Pulmonary artery endothelial cell (primary cell): ENCODE measurements at regions not wholly inside any gene's neighbourhood (a gene's known extent, or its start where the extent isn't known, plus 50 kb on each side); places are given as distances from the start of the nearest gene placed in this dataset.
"Not testable (repeated sequence)": the region's sequence is repeated elsewhere in the genome, so short reads cannot be mapped to it uniquely, and the experiment has no call there.

Source experiments
- DNase-seq: peaks from one replicate; pipeline ENCODE4 v3.0.0-alpha.2; 2011; ENCODE audit warnings: low read depth, low spot score

DNA sequence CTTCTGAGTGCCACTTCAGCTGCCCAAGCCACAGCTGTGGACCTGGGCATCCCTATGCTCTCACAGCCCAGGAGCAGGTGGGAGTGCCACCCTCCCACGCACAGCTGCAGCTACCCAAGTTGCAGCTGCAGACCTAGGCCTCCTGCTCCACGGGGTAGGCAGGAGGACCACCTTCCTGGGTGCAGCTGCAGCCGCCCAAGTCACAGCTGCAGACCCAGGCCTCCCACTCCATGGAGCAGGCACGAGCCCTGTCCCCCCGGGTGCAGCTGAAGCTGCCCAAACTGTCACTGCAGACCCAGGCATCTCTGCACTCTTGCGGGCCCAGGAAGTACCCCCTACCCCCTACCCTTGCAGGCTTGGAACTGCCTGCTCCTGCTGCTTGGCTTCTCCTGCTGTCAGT is 260.2 kb downstream of the XPNPEP1 start:
- DNase-seq = no peak

DNA sequence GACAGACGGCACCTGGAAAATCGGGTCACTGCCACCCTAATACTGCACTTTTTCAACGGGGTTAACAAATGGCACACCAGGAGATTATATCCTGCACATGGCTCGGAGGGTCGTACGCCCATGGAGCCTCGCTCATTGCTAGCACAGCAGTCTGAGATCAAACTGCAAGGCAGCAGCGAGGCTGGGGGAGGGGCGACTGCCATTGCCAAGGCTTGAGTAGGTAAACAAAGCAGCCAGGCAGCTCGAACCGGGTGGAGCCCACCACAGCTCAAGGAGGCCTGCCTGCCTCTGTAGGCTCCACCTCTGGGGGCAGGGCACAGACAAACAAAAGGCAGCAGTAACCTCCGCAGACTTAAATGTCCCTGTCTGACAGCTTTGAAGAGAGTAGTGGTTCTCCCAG is 270.7 kb downstream of the XPNPEP1 start:
- not testable (repeated sequence) for DNase-seq

DNA sequence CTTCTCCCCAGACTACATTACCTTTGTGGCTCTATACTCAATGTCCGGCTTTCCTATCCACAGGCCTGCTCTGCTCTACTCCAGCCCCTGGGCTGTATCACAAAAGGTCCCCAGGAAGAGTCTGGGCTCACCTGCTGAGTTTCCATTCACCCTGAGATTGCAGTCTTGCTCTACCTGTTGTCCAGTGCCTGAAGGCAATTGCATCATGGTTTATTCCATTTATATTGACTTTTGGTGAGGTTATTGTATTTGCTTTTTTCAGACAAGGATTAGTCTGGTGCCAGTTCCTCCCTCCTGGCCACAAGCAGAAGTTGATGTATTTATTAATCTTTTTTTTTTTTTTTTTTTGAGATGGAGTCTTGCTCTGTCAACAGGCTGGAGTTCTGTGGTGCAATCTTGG is 273.1 kb downstream of the XPNPEP1 start:
- no peak for DNase-seq

DNA sequence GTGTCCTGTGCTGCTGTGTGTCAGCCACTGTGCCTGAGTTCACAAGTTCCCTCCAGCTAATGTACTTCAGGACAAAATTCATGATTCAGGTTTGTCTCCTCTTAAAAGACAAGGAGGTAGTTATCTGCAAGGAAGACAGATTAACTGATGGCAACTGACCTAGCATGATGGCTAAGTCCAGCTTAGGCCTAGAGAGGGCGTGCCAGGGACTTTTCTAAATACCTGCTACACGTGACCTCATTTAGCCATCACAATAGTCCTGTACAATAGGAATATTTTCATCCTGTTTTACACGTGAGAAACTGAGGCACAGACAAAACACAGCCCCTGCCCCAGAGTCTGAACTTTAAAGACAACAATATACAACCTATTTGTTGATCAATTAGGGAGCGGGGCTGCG is 275.7 kb downstream of the XPNPEP1 start:
- no peak for DNase-seq

DNA sequence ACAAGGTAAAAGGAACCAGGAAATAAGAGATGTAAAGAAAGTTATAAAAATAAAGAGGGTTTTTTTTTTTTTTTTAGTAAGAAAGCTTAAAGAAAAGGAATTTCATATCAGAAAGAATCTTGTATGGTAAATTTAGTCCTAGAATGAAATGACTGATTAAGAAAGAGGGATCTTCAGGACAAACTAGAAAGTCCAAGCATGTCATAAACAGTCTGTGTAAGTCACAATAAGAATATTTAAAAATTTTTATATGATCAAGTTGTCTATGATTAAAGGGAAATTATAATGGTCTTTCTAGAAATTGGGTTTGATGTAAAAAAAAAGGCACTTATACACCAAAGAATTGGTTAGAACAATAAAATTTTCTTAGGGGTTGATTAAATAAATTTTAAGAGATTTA is 289.5 kb downstream of the XPNPEP1 start:
- no peak for DNase-seq

DNA sequence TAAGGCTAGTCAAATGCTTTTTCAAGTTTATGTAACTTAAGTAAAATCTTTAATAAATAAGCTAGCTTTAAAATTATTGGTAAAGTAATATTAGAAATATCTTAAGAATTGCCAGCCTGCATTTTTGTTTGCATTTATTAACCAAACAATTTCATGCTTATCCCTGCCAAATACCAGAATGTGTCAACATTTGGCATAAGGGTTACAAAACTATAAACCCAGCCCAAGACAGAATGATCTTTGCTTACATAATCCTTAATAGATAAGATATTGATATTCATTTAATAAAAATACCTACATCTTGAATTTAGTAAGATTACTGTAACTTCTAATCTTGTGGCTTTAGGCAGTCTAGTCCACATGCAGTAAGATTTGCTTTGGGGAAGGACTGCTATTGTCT is 290.3 kb downstream of the XPNPEP1 start:
- not testable (repeated sequence) for DNase-seq

DNA sequence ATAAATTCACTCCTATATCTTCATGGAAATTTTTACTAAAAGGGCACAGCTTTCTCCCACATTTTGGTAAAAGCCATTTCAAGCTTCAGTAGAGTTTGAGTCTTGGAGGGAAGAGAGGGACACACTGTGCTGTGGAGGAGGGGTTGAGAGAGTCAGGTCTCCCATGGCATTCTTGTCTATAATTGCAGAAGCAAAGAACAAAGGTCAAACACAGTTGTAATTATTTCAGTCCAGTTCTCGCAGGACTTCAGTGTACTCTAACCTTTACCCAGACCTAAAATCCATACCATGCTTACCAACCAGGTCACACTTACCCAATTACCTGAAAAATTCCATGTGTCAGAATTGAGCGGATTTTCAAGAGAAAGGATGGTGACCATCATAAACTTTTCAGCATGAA is 298.4 kb downstream of the XPNPEP1 start:
- DNase-seq = no peak

DNA sequence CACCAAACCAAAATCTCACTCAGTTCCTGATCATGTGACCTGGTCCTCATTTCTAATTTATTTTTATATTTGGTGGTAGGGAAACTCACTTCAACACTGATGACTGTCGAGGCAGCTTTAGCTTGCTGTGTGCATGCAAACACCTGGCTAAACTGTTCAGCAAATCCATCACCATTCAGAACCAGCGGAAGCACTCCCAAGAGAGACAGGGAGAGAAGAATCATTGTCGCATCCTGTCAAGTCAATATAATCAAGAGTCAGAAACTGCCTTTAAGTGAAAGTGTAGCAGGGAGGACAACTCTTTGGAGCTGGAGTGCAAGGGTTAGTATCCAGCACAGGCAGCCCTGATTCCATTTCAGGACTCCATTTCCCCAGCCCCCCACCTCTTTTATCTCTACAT is 300.7 kb downstream of the XPNPEP1 start:
- no peak for DNase-seq

DNA sequence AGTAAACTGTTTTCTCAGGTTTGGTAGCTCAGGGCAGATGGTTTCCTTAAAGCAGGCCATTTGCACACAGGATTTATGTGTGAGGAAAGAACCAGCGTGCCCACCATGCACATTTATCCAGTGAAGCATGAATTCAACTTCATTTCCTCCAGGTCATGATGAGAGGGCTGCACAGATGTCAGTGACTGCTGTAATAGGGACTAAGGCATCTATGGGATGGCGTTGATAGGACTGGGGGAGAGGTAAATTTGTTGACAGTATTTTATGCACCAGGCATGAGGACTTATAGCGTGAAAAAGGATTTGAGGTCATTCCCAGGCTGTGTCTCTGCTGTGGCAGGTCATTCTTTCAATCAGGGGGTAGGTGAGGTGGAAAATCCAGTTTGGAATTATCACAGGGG is 302.9 kb downstream of the XPNPEP1 start:
- DNase-seq = no peak

DNA sequence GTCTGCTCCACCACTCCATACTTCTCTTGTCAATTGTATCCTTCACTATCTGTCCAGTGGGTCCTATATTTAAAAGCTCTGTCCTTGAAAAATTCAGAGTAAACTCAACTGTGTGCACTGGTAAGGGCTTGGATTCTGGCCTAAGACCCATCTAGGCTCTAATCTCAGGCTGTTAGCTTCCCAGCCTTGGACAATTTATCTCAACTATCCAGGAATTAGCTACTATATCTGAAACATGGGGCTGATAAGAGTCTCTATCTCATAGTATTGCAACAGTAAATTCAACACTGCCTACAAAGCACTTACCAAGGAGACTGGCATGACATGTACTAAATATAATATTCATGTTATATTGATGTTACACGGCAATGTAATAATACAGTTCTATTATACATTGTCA is 303.4 kb downstream of the XPNPEP1 start:
- DNase-seq = no peak

DNA sequence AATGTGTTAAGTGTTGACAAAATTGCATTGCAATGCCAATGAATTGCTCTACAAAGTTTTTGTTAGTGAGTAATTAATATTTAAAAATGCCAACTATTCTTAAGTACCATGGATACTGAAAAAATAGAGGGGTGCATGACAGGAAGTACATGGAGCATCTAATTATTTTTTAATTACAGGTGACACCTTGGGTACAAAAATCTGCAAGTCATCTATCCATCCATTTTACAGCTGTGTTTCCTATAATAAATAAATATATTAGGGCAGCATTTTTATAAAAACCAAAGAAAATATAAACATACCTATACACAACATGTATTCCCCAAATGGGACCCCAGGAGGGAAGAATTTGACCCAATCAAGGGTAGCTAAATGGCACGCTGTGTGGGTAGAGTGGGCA is 304.6 kb downstream of the XPNPEP1 start:
- no peak for DNase-seq

DNA sequence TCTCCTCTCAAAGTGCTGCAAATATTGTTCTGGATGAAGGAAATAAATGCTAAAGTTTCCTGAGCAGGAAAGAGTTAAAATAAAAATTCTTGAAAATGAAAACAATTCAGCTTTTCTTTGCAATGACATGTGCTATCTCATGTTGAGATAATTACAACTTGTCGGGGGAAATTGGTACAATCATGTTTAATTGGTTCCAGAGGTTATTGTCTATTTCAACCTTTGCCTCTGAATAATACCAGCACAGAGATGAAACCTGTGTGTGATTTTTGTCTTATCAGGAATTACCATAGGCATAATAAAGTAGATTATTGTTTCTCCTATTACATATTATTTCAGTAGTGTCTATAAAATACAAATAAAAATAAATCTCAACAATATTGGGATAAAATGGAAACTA is 305.0 kb downstream of the XPNPEP1 start:
- DNase-seq = no peak

DNA sequence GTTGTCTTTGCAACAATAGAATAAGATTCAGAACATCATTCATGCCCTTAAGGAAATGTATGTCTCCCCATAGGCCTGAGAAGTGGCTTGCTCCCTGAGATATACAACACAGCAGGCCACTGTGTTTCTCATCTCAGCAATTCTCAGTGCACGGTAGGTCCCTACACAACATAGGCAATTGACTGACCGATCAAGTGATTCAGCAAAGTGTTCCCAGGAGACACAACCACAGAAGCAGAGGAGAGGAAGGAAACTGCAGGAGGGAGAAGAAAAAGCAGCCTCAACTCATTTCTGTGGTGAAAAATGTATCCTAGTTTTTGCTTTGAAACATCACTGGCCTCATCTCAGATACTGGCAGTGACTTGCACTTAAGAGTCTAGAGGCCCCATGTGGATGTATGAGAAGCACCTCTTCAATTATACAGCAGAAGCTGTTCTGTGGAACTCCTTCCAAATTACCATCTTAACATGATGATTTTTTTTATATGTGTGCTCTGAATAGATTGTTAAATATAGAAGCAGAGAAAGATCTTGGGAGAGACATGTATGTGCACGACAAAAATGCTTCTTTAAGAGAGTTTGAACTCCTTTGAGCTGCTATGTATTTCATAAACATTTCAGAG is 306.8 kb downstream of the XPNPEP1 start:
- DNase-seq = no peak

DNA sequence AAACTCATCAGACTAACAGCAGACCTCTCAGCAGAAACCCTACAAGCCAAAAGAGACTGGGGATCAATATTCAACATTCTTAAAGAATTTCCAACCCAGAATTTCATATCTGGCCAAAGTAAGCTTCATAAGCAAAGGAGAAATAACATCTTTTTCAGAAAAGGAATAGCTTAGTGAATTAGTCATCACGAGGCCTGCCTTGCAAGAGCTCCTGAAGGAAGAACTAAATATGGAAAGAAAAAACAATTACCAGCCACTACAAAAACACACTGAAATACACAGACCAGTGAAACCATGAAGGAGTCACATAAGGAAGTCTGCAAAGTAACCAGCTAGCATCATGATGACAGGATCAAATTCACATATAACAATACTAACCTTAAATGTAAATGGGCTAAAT is 328.0 kb downstream of the XPNPEP1 start:
- not testable (repeated sequence) for DNase-seq

DNA sequence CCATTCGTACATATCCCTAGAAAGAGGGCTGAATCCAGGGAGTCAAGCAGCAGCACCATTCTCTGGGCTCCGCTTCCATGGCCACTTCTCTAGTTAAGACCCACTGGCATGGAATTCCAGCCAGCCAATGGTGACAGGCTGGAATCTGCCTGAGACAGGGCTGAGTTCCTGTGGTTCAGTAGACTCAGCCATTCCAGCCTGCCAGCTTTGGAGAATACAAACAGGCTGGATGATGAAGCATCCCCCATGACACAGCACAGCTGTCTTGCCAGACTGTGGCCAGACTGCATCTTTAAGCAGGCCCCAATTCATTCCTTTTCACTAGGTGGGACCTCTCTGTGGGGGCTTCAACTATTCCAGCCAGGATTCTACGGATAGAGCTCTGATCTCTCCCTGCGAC is 329.6 kb downstream of the XPNPEP1 start:
- no peak for DNase-seq

DNA sequence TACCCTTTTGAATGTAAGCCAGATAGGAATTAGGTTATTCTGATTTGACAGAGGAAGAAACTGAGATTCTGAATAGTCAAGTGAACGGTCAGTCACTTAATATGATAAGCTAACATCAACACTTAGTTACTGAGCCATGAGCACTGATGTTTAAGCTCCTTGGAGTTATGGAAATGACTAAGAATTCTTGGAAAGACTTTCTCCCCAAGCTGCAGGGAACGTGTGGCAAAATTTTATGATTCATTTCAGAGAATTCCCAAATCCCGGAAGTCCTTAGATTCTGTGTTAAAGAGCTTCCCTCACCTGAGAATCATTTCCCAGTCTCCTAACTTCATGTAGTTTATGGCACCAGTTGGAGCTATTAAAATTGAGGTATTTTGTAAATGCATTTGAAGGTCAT is 330.9 kb downstream of the XPNPEP1 start:
- DNase-seq = no peak

DNA sequence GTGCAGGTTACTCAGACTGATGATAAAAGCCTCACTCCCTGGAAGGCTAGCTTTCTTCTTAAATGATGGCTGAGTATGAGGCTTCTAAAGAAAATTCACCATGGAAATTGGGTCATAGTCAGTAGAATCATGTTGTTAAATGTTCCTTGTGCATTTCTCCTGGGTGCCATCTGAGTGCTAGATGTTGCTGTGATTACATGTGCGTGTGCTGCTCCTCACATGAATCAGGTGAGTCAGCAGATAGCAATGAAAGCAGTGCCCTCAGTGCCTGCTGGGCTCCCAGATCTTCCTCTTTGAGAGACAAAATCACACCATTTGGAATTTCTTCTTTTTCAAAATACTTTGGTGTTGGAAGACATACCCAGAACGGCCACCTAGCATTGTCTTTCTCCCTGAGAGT is 331.7 kb downstream of the XPNPEP1 start:
- no peak for DNase-seq

DNA sequence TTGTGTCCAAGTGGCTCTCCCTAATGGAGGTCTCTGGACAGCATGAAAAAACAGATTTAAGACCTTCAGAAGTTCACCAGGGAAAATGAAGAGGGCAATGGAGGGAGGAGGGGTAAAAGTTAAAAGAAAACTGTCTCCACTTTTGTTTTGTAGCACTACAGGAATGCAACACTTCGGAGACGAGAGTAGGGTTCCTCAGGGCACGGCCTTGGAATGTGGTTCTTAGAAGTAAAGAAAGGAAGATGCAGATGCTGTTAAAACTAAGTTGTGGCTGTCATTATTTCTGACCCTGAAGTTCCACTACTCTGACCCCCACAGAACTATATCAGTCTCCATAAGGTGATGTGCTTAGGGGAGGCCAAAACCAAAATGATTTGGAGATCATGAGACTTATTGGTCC is 335.1 kb downstream of the XPNPEP1 start:
- DNase-seq = no peak

DNA sequence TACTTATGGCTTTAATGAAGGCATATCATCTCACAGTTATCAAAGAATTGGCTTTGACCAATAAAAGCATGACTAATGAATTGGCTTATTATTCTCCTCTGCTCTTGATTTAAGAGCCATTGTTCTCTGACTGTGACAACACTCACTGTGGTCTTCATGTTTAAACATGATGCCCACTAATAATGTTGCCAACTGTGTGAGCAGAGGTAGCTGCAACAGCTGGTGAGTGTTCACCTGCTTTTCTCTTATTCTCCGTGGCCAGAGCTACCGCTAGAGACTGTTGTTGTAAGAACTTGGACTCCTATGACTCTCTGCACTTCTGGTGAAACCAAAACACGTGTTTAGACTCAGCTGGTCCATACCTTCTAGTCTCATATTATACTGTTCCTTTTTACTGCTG is 335.9 kb downstream of the XPNPEP1 start:
- DNase-seq = no peak

DNA sequence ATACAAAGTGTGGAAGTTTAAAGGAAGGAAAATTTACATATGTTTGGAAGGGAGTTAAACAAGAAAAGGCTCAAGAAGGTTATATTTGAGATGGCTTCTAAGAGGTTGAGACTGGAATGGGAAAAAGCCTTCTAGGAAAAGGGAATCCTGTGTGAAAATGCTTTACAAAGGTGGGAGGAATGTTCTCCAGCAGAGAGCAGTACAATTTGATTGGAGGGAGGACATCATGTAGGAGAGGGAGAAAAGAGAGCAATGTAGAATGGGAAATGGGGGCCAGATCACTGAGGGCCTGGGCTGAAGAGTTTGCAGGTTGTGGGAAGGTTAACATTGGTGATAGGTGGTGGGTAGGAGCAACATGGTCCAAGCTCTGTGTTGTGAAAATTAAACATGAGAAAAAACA is 366.9 kb downstream of the XPNPEP1 start:
- no peak for DNase-seq

DNA sequence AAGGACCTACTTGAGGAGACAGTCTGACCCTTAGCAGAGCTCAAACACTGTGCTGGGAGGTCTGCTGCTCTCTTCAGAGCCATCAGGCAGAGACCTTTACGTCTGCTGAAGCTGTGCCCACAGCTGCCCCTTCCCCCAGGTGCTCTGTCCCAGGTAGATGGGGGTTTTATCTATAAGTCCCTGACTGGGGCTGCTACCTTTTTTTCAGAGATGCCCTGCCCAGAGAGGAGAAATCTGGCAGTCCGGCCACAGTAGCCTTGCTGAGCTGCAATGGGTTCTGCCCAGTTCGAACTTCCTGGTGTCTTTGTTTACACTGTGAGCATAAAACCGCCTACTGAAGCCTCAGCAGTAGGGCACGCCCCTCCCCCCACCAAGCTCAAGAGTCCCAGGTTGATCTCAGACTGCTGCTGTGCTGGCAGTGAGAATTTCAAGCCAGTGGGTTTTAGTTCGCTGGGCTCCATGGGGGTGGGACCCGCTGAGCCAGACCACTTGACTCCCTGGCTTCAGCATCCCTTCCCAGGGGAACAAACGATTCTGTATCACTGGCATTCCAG is 381.2 kb downstream of the XPNPEP1 start:
- not testable (repeated sequence) for DNase-seq

DNA sequence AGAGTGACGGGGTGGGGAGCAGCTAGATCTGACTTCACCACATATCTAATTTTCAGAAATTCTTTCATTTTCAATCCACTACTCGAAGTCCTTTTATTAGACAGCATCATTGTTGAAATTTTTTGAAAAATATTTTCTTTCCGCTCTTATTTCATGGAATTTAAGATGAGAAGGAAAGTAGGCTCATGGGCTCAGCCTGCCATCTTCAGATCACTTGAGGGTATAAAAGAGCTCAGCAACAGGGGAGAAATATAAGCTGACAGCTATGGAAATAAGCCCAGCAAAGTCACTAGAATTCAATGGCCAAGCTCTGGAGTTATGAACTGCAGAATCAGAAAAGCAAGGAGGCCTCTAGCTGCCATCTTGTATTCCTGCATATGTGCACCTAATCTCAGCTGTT is 389.1 kb downstream of the XPNPEP1 start:
- DNase-seq = no peak

DNA sequence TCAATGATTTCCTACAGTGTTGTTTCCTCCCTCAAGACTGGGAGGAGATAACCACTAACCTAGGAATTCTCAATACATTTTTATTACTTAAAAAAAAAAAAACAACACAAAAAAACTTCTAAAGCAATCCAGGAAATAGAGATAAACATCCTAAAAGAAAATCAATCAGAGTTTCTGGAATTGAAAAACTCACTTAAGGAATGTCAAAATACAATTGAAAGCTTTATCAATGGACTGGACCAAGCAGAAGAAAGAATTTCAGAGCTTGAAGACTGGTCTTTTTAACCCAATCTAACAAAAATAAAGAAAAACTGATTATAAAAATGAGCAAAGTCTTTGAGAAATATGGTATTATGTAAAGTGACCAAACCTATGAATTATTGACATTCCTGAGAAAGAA is 394.1 kb downstream of the XPNPEP1 start:
- DNase-seq = no peak

DNA sequence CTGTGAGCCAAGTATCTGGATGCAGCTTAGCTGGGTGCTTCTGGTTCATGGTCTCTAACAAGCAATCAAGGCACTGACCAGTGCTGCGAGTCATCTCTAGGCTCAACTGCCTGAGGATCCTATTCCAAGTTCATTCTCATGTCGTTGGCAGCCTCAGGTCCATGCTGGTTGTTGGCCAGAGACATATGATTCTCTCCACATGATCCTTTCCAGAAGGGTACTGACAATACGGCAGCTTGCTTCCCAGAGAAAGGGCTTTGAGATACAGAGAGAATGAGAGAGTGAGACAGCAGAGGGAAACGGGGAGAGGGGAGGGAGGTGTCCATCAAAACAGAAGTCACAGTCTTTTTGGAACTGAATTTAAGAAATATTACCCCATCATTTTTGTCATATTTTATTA is 405.6 kb downstream of the XPNPEP1 start:
- DNase-seq = no peak
